ENCODE measurements at regions not wholly inside any gene's neighbourhood (a gene's known extent, or its start where the extent isn't known, plus 50 kb on each side); places are given as distances from the start of the nearest gene placed in this dataset.

- Histone ChIP-seq H3K4me1 (ENCODE audit: low read length) (peaks cover 33% of the 10 kb centered on the region), H3K27me3 (replicated peaks; ENCODE audit: insufficient read depth, low read length) (no peaks in the 10 kb centered on the region), H3K27ac (ENCODE audit: low read length) (no peak overlapping the region), H3K4me3 (ENCODE audit: low read length) (no peak overlapping the region), H3K79me2 (ENCODE audit: low read length) (peaks cover 87% of the 10 kb centered on the region), H3K9ac (ENCODE audit: low read length) (no peak overlapping the region), H3K36me3 (replicated peaks; ENCODE audit: insufficient read depth, low read length) (no peaks in the 10 kb centered on the region), H3K9me3 (replicated peaks; ENCODE audit: insufficient read depth, low read length) (no peaks in the 10 kb centered on the region), H4K20me1 (ENCODE audit: insufficient read depth, low read length) (no peaks in the 10 kb centered on the region), H2AFZ (ENCODE audit: low read length) (no peak overlapping the region), H3K9me2 (replicated peaks; ENCODE audit: insufficient read depth, low read length) (no peaks in the 10 kb centered on the region), H3K4me2 (ENCODE audit: low read depth, low read length) (no peak overlapping the region), H3F3A (ENCODE audit: insufficient read depth, low read length) (peaks cover 31% of the 10 kb centered on the region)
- DNase-seq, result no peak
- TF ChIP-seq CTCF (IDR thresholded peaks at IDR 0.05; ENCODE audit: low read length) (no peak), EZH2 (optimal IDR thresholded peaks at IDR 0.05; ENCODE audit: low read depth, low read length) (no peak), EZH2phosphoT487 (IDR thresholded peaks at IDR 0.05; ENCODE audit: low read length) (no peak)
These were observed 304.4 kb downstream of the SOX9 start for GRCh38 chr17:72425133-72425793.

GRCh38 chr17:72425794-72426168, 305.0 kb downstream of the SOX9 start:
- DNase-seq, result no peak
- Histone ChIP-seq H4K20me1 (ENCODE audit: insufficient read depth, low read length) (no peaks in the 10 kb centered on the region), H3K9ac (ENCODE audit: low read length) (no peak overlapping the region), H3K4me2 (ENCODE audit: low read depth, low read length) (no peak overlapping the region), H3K27ac (ENCODE audit: low read length) (no peak overlapping the region), H3K9me3 (replicated peaks; ENCODE audit: insufficient read depth, low read length) (no peaks in the 10 kb centered on the region), H3K9me2 (replicated peaks; ENCODE audit: insufficient read depth, low read length) (no peaks in the 10 kb centered on the region), H3K4me1 (ENCODE audit: low read length) (peaks cover 28% of the 10 kb centered on the region), H2AFZ (ENCODE audit: low read length) (no peak overlapping the region), H3F3A (ENCODE audit: insufficient read depth, low read length) (peaks cover 28% of the 10 kb centered on the region), H3K79me2 (ENCODE audit: low read length) (peaks cover 87% of the 10 kb centered on the region), H3K36me3 (replicated peaks; ENCODE audit: insufficient read depth, low read length) (no peaks in the 10 kb centered on the region), H3K27me3 (replicated peaks; ENCODE audit: insufficient read depth, low read length) (no peaks in the 10 kb centered on the region), H3K4me3 (ENCODE audit: low read length) (no peak overlapping the region)
- TF ChIP-seq EZH2 (optimal IDR thresholded peaks at IDR 0.05; ENCODE audit: low read depth, low read length), result no peak
- no peak for TF ChIP-seq EZH2phosphoT487 (IDR thresholded peaks at IDR 0.05; ENCODE audit: low read length)
- TF ChIP-seq CTCF (IDR thresholded peaks at IDR 0.05; ENCODE audit: low read length), result no peak

GRCh38 chr17:72426321-72426720, 305.5 kb downstream of the SOX9 start:
- no peak for TF ChIP-seq EZH2phosphoT487 (IDR thresholded peaks at IDR 0.05; ENCODE audit: low read length)
- no peak for TF ChIP-seq CTCF (IDR thresholded peaks at IDR 0.05; ENCODE audit: low read length)
- no peak for TF ChIP-seq EZH2 (optimal IDR thresholded peaks at IDR 0.05; ENCODE audit: low read depth, low read length)
- Histone ChIP-seq H3K27me3 (replicated peaks; ENCODE audit: insufficient read depth, low read length) (no peaks in the 10 kb centered on the region), H3K9ac (ENCODE audit: low read length) (no peak overlapping the region), H3K4me1 (ENCODE audit: low read length) (peaks cover 23% of the 10 kb centered on the region), H3K4me2 (ENCODE audit: low read depth, low read length) (no peak overlapping the region), H3K4me3 (ENCODE audit: low read length) (no peak overlapping the region), H3K36me3 (replicated peaks; ENCODE audit: insufficient read depth, low read length) (no peaks in the 10 kb centered on the region), H2AFZ (ENCODE audit: low read length) (no peak overlapping the region), H3K79me2 (ENCODE audit: low read length) (peaks cover 87% of the 10 kb centered on the region), H4K20me1 (ENCODE audit: insufficient read depth, low read length) (no peaks in the 10 kb centered on the region), H3K9me2 (replicated peaks; ENCODE audit: insufficient read depth, low read length) (no peaks in the 10 kb centered on the region), H3K27ac (ENCODE audit: low read length) (no peak overlapping the region), H3K9me3 (replicated peaks; ENCODE audit: insufficient read depth, low read length) (no peaks in the 10 kb centered on the region), H3F3A (ENCODE audit: insufficient read depth, low read length) (peaks cover 25% of the 10 kb centered on the region)
- DNase-seq, result no peak
